ENCODE measurements at regions not wholly inside any gene's neighbourhood (a gene's known extent, or its start where the extent isn't known, plus 50 kb on each side); places are given as distances from the start of the nearest gene placed in this dataset.

- H3K4ac ChIP-seq (ENCODE audit: low read depth, low read length) = no peak overlapping the region
Measured at GRCh38 chr10:64206409-64206808, 685.2 kb downstream of the REEP3 start.

GRCh38 chr10:64209561-64209960 lies 688.4 kb downstream of the REEP3 start:
- DNase-seq = no peak
- Histone ChIP-seq H2AK5ac (ENCODE audit: low read length) (no peak overlapping the region), H3K79me2 (ENCODE audit: control insufficient read depth, insufficient read depth, low read length) (no peaks in the 10 kb centered on the region), H2BK15ac (replicated peaks; ENCODE audit: low read depth) (no peak overlapping the region), H3K4me1 (ENCODE audit: control insufficient read depth, low read depth, low read length) (no peaks in the 10 kb centered on the region), H3K4me3 (ENCODE audit: low read length) (no peak overlapping the region), H3K27me3 (ENCODE audit: insufficient read depth, low read length, poor library complexity) (no peaks in the 10 kb centered on the region), H3K36me3 (ENCODE audit: control insufficient read depth, insufficient read depth, low read length) (no peaks in the 10 kb centered on the region), H3K4me2 (ENCODE audit: low read length) (no peak overlapping the region), H2BK5ac (ENCODE audit: low read length) (no peak overlapping the region), H3K23ac (ENCODE audit: low read length) (no peak overlapping the region), H3K9ac (ENCODE audit: low read length) (no peak overlapping the region), H3K18ac (ENCODE audit: low read length) (no peak overlapping the region), H3K79me1 (ENCODE audit: low read length) (no peaks in the 10 kb centered on the region), H3K4ac (ENCODE audit: low read depth, low read length) (no peak overlapping the region), H4K5ac (ENCODE audit: low read length) (no peak overlapping the region), H3K56ac (ENCODE audit: low read length) (no peak overlapping the region), H4K8ac (ENCODE audit: low read depth, low read length) (no peak overlapping the region), H3K27ac (ENCODE audit: low read depth, low read length) (no peak overlapping the region), H2BK120ac (ENCODE audit: low read depth, low read length) (no peak overlapping the region)
- WGBS (ENCODE audit: extremely low coverage, insufficient coverage, low lambda C conversion rate) = no CpG with 5 or more reads among the region's 3 CpGs

More at GRCh38 chr10:64206409-64206808, 685.2 kb downstream of the REEP3 start:
- H3K79me2 ChIP-seq (ENCODE audit: control insufficient read depth, insufficient read depth, low read length) = no peaks in the 10 kb centered on the region
- H3K56ac ChIP-seq (ENCODE audit: low read length) = no peak overlapping the region
- no peak overlapping the region for H3K9ac ChIP-seq (ENCODE audit: low read length)
- no peak for DNase-seq
- no peaks in the 10 kb centered on the region for H3K27me3 ChIP-seq (ENCODE audit: insufficient read depth, low read length, poor library complexity)
- no peak overlapping the region for H4K5ac ChIP-seq (ENCODE audit: low read length)
- no peak overlapping the region for H2BK5ac ChIP-seq (ENCODE audit: low read length)
- H2AK5ac ChIP-seq (ENCODE audit: low read length) = no peak overlapping the region
- no peak overlapping the region for H3K27ac ChIP-seq (ENCODE audit: low read depth, low read length)
- no CpG with 5 or more reads among the region's 2 CpGs for WGBS (ENCODE audit: extremely low coverage, insufficient coverage, low lambda C conversion rate)
- H3K4me1 ChIP-seq (ENCODE audit: control insufficient read depth, low read depth, low read length) = no peaks in the 10 kb centered on the region
- no peak overlapping the region for H2BK120ac ChIP-seq (ENCODE audit: low read depth, low read length)
- H4K8ac ChIP-seq (ENCODE audit: low read depth, low read length) = no peak overlapping the region
- no peaks in the 10 kb centered on the region for H3K36me3 ChIP-seq (ENCODE audit: control insufficient read depth, insufficient read depth, low read length)
- no peak overlapping the region for H2BK15ac ChIP-seq (replicated peaks; ENCODE audit: low read depth)
- H3K79me1 ChIP-seq (ENCODE audit: low read length) = no peaks in the 10 kb centered on the region
- no peak overlapping the region for H3K4me2 ChIP-seq (ENCODE audit: low read length)
- no peak overlapping the region for H3K18ac ChIP-seq (ENCODE audit: low read length)
- H3K4me3 ChIP-seq (ENCODE audit: low read length) = no peak overlapping the region
- no peak overlapping the region for H3K23ac ChIP-seq (ENCODE audit: low read length)

GRCh38 chr10:64210211-64210610 lies 689.0 kb downstream of the REEP3 start:
- Histone ChIP-seq H2BK15ac (replicated peaks; ENCODE audit: low read depth) (no peak overlapping the region), H4K8ac (ENCODE audit: low read depth, low read length) (no peak overlapping the region), H3K36me3 (ENCODE audit: control insufficient read depth, insufficient read depth, low read length) (no peaks in the 10 kb centered on the region), H4K5ac (ENCODE audit: low read length) (no peak overlapping the region), H3K27me3 (ENCODE audit: insufficient read depth, low read length, poor library complexity) (no peaks in the 10 kb centered on the region), H3K79me1 (ENCODE audit: low read length) (no peaks in the 10 kb centered on the region), H2BK120ac (ENCODE audit: low read depth, low read length) (no peak overlapping the region), H2BK5ac (ENCODE audit: low read length) (no peak overlapping the region), H3K4me1 (ENCODE audit: control insufficient read depth, low read depth, low read length) (no peaks in the 10 kb centered on the region), H3K23ac (ENCODE audit: low read length) (no peak overlapping the region), H3K18ac (ENCODE audit: low read length) (no peak overlapping the region), H3K27ac (ENCODE audit: low read depth, low read length) (no peak overlapping the region), H3K56ac (ENCODE audit: low read length) (no peak overlapping the region), H3K4me2 (ENCODE audit: low read length) (no peak overlapping the region), H3K4me3 (ENCODE audit: low read length) (no peak overlapping the region), H3K4ac (ENCODE audit: low read depth, low read length) (no peak overlapping the region), H2AK5ac (ENCODE audit: low read length) (no peak overlapping the region), H3K9ac (ENCODE audit: low read length) (no peak overlapping the region), H3K79me2 (ENCODE audit: control insufficient read depth, insufficient read depth, low read length) (no peaks in the 10 kb centered on the region)
- DNase-seq = no peak
- WGBS (ENCODE audit: extremely low coverage, insufficient coverage, low lambda C conversion rate) = no CpG with 5 or more reads among the region's 2 CpGs

- H3K56ac ChIP-seq (ENCODE audit: low read length) = no peak overlapping the region
- no peak overlapping the region for H3K23ac ChIP-seq (ENCODE audit: low read length)
- no peak overlapping the region for H3K18ac ChIP-seq (ENCODE audit: low read length)
- no peak for DNase-seq
- H3K4ac ChIP-seq (ENCODE audit: low read depth, low read length) = no peak overlapping the region
- no peaks in the 10 kb centered on the region for H3K36me3 ChIP-seq (ENCODE audit: control insufficient read depth, insufficient read depth, low read length)
- H3K9ac ChIP-seq (ENCODE audit: low read length) = no peak overlapping the region
- no peak overlapping the region for H2BK15ac ChIP-seq (replicated peaks; ENCODE audit: low read depth)
- H2BK5ac ChIP-seq (ENCODE audit: low read length) = no peak overlapping the region
- no peaks in the 10 kb centered on the region for H3K79me2 ChIP-seq (ENCODE audit: control insufficient read depth, insufficient read depth, low read length)
- H3K27me3 ChIP-seq (ENCODE audit: insufficient read depth, low read length, poor library complexity) = no peaks in the 10 kb centered on the region
- no peak overlapping the region for H3K27ac ChIP-seq (ENCODE audit: low read depth, low read length)
- H3K4me2 ChIP-seq (ENCODE audit: low read length) = no peak overlapping the region
- no peak overlapping the region for H2AK5ac ChIP-seq (ENCODE audit: low read length)
- no peak overlapping the region for H4K8ac ChIP-seq (ENCODE audit: low read depth, low read length)
- H3K79me1 ChIP-seq (ENCODE audit: low read length) = no peaks in the 10 kb centered on the region
- no peak overlapping the region for H4K5ac ChIP-seq (ENCODE audit: low read length)
- no CpG with 5 or more reads among the region's 3 CpGs for WGBS (ENCODE audit: extremely low coverage, insufficient coverage, low lambda C conversion rate)
- H2BK120ac ChIP-seq (ENCODE audit: low read depth, low read length) = no peak overlapping the region
- H3K4me3 ChIP-seq (ENCODE audit: low read length) = no peak overlapping the region
- H3K4me1 ChIP-seq (ENCODE audit: control insufficient read depth, low read depth, low read length) = no peaks in the 10 kb centered on the region
Measured at GRCh38 chr10:64211466-64211865, 690.3 kb downstream of the REEP3 start.

- H2BK5ac ChIP-seq (ENCODE audit: low read length) = no peak overlapping the region
- no peak overlapping the region for H3K4me3 ChIP-seq (ENCODE audit: low read length)
- no peak overlapping the region for H3K4me2 ChIP-seq (ENCODE audit: low read length)
- H4K5ac ChIP-seq (ENCODE audit: low read length) = no peak overlapping the region
- no peak overlapping the region for H3K56ac ChIP-seq (ENCODE audit: low read length)
- no peaks in the 10 kb centered on the region for H3K79me2 ChIP-seq (ENCODE audit: control insufficient read depth, insufficient read depth, low read length)
- no peak overlapping the region for H2BK15ac ChIP-seq (replicated peaks; ENCODE audit: low read depth)
- DNase-seq = no peak
- H2BK120ac ChIP-seq (ENCODE audit: low read depth, low read length) = no peak overlapping the region
- no peak overlapping the region for H2AK5ac ChIP-seq (ENCODE audit: low read length)
- no peak overlapping the region for H3K23ac ChIP-seq (ENCODE audit: low read length)
- H3K18ac ChIP-seq (ENCODE audit: low read length) = no peak overlapping the region
- H3K27ac ChIP-seq (ENCODE audit: low read depth, low read length) = no peak overlapping the region
- no peak overlapping the region for H4K8ac ChIP-seq (ENCODE audit: low read depth, low read length)
- WGBS (ENCODE audit: extremely low coverage, insufficient coverage, low lambda C conversion rate) = no CpG with 5 or more reads among the region's 1 CpG
- no peaks in the 10 kb centered on the region for H3K27me3 ChIP-seq (ENCODE audit: insufficient read depth, low read length, poor library complexity)
- no peaks in the 10 kb centered on the region for H3K4me1 ChIP-seq (ENCODE audit: control insufficient read depth, low read depth, low read length)
- no peaks in the 10 kb centered on the region for H3K79me1 ChIP-seq (ENCODE audit: low read length)
- H3K4ac ChIP-seq (ENCODE audit: low read depth, low read length) = no peak overlapping the region
- H3K9ac ChIP-seq (ENCODE audit: low read length) = no peak overlapping the region
- H3K36me3 ChIP-seq (ENCODE audit: control insufficient read depth, insufficient read depth, low read length) = no peaks in the 10 kb centered on the region
Measured at GRCh38 chr10:64215088-64215487, 693.9 kb downstream of the REEP3 start.

- WGBS (ENCODE audit: extremely low coverage, insufficient coverage, low lambda C conversion rate) = no CpG with 5 or more reads among the region's 6 CpGs
- no peak overlapping the region for H4K5ac ChIP-seq (ENCODE audit: low read length)
- H3K18ac ChIP-seq (ENCODE audit: low read length) = no peak overlapping the region
- H4K8ac ChIP-seq (ENCODE audit: low read depth, low read length) = peak overlapping the region; percentile 56
- no peak overlapping the region for H3K27ac ChIP-seq (ENCODE audit: low read depth, low read length)
- no peak overlapping the region for H3K9ac ChIP-seq (ENCODE audit: low read length)
- no peaks in the 10 kb centered on the region for H3K79me2 ChIP-seq (ENCODE audit: control insufficient read depth, insufficient read depth, low read length)
- no peak overlapping the region for H2BK15ac ChIP-seq (replicated peaks; ENCODE audit: low read depth)
- no peak overlapping the region for H3K4me3 ChIP-seq (ENCODE audit: low read length)
- H2BK120ac ChIP-seq (ENCODE audit: low read depth, low read length) = no peak overlapping the region
- no peak overlapping the region for H3K23ac ChIP-seq (ENCODE audit: low read length)
- H3K36me3 ChIP-seq (ENCODE audit: control insufficient read depth, insufficient read depth, low read length) = no peaks in the 10 kb centered on the region
- no peaks in the 10 kb centered on the region for H3K4me1 ChIP-seq (ENCODE audit: control insufficient read depth, low read depth, low read length)
- H3K56ac ChIP-seq (ENCODE audit: low read length) = no peak overlapping the region
- H3K79me1 ChIP-seq (ENCODE audit: low read length) = no peaks in the 10 kb centered on the region
- peak; percentile 5 for DNase-seq
- H3K4ac ChIP-seq (ENCODE audit: low read depth, low read length) = no peak overlapping the region
- H2BK5ac ChIP-seq (ENCODE audit: low read length) = no peak overlapping the region
- no peak overlapping the region for H2AK5ac ChIP-seq (ENCODE audit: low read length)
- H3K27me3 ChIP-seq (ENCODE audit: insufficient read depth, low read length, poor library complexity) = no peaks in the 10 kb centered on the region
- H3K4me2 ChIP-seq (ENCODE audit: low read length) = no peak overlapping the region
Measured at GRCh38 chr10:64219271-64220025, 698.2 kb downstream of the REEP3 start.

All from mesendoderm (in vitro differentiated cells).